HG02973 (cell line): ENCODE measurements at regions not wholly inside any gene's neighbourhood (a gene's known extent, or its start where the extent isn't known, plus 50 kb on each side); places are given as distances from the start of the nearest gene placed in this dataset.

ENCODE experiments used
- ATAC-seq: cut with Tn5 transposase; IDR thresholded peaks from one replicate; pipeline ENCODE4 v1.9.1; 2021; ENCODE audit warnings: moderate library complexity; ENCODE audit not compliant: unreplicated experiment

GRCh38 chr17:33750943-33751701, 458.0 kb upstream of the ASIC2 start:
- no peak for ATAC-seq

DNA sequence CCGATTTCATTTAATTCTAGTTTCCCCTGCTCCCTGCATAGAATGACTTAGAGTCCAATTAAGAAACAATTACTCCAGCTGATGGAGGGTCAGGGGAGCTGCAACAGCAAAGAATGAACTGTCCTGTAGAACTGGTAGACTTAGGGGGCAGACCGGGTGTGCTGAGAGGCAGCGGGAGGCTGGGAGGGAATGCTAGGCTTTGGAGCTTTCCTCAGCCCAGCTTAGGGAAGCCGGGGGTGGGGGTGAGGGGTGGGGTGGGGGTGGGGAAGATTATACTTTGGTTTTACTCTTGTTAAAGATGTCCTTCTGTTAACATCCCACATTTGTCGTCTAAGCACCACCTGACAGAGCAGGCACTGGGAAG, 458.6 kb upstream of the ASIC2 start:
- no peak for ATAC-seq

- no peak for ATAC-seq
These were observed 460.4 kb upstream of the ASIC2 start for GRCh38 chr17:33753452-33753851.

DNA sequence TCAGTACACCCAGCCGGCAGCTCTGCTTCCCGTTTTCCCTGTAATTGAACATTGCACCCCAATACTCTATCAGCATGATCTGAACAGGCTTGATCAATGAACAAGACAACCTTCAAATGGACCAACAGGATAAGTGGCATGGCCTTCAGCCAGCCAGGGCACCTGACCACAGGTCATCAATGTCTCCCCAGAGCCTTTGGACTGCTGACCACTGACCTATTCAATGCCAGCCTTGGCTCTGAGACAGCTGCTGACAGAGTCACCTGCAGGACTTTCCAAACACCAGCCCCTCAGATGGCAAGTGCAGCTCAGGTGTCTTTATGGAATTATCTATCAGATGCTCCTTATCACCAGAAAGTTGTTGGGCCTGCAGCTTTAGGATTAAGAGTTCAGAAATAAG, 462.9 kb upstream of the ASIC2 start:
- ATAC-seq, result no peak

DNA sequence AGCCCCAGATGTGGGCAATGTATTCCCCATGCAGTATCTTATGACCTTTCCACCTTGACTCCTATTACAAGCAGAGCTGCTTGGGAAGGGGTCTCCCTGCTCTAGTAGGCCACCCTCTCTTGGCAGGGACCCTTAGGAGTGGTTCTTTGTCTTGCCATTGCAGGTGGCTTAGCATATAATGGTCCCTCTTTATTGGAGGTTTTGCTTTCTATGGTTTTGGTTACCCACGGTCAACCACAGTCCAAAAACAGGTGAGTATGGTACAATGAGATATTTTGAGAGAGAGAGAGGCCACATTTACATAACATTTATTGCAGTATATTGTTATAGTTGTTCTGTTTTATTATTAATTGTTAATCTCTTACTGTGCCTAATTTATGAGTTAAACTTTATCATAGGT, 472.8 kb upstream of the ASIC2 start:
- no peak for ATAC-seq

DNA sequence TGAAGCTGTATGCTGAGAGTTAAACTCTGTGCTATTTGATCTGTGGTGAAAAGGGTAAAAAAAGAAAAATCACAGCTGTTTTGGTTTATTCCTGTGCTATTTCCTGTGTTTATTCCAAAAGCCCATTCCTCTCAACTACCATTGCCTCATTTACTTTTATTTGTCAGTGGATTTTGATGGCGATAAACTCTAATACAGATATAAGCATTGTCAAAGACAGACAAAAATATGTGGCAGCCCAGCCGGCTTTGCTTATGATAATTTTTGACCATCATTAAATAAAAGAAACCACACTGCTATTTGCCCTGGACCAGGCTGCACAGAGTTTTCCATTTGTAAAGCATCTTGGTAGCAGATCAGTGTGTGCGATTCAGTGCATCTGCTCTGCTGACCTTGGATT, 473.6 kb upstream of the ASIC2 start:
- no peak for ATAC-seq

GRCh38 chr17:33769066-33769465, 476.0 kb upstream of the ASIC2 start:
- no peak for ATAC-seq

GRCh38 chr17:33776304-33776703, 478.8 kb upstream of the CCL2 start:
- no peak for ATAC-seq

DNA sequence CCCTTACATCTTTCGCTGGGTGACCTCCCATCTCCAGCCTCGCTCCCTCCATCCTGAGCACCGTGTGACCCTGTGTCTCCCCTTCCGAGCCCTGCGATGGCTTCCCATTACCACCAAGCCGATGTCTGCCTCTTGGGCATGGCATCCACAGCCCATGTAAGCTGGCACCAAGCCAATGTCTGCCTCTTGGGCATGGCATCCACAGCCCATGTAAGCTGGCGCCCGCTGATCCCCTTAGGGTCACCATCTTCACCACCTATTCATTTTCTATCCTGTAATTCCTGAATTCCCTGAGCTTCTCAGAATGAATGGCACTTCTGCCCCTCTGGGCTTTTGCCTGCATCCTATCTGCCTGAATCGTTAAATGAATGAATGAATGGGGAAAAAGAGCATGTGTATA, 478.2 kb upstream of the CCL2 start:
- ATAC-seq, result no peak

DNA sequence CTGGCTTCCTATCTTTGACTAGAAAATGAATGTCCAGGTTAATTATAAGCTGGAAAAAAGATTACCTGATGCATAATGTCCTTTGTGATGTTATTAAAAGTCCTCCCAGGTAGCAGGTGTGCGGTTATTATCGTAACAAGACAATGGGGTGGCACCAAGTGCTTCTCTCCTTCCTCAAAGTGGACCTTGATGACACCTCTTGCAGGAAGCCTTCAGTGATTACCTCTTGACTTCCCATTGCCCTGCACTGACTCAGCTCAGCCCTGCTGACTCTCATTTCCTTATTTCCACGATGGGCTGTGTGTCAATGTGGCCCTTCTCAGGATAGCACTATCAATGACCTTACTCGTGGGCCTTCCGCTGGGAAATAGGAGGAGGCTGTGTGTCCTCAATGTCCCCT, 477.4 kb upstream of the CCL2 start:
- no peak for ATAC-seq

GRCh38 chr17:33778505-33779233, 476.4 kb upstream of the CCL2 start:
- no peak for ATAC-seq

GRCh38 chr17:33779234-33779591, 475.9 kb upstream of the CCL2 start:
- ATAC-seq, result no peak

GRCh38 chr17:33785281-33785680, 469.8 kb upstream of the CCL2 start:
- ATAC-seq, result no peak

GRCh38 chr17:33786478-33786877, 468.6 kb upstream of the CCL2 start:
- no peak for ATAC-seq

DNA sequence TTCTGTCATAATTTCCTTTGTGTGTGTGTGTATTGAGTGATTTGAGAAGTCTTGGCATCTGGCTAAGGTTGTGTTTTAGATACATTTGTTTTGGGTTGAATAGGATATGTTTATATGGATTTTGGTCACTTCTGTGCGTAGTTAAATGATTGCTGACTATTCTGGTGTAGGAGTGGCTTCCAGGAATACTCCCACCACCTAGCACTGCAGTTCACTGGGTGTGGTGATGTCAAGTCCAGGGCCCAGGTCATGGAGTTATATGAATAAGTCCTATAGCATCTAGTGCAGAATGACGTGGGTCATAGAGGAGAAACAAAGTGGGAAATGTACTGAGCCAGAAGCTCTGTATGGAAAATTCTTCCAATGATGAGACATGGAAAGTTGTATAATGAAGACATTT, 465.4 kb upstream of the CCL2 start:
- no peak for ATAC-seq

GRCh38 chr17:33797181-33797580, 457.9 kb upstream of the CCL2 start:
- ATAC-seq, result no peak

- no peak for ATAC-seq
These were observed 456.8 kb upstream of the CCL2 start for GRCh38 chr17:33798308-33798707.

GRCh38 chr17:33802349-33803198, 452.5 kb upstream of the CCL2 start:
- no peak for ATAC-seq

DNA sequence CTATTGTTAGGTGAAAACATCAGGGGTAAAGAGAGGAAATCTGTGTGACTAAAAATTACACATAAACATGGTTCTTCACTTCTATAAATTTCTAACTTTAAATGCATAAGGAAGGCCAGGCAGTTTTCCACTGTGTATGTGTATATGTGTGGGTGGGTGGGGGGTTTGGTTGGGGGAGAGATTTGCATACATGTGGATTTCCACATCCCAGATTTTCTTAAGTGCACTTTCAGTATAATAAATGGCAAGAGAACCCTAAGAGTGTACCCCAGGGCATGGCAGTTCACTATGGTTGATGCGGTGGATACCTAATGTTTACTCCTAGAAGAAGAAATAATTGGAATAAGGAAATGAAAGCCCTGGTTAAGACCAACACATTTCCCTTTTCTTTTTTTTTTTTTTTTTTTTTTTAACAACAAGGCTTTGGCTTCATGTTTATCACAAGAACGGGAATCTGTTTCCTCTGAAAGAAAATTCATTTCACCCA, 451.8 kb upstream of the CCL2 start:
- ATAC-seq, result no peak

- ATAC-seq, result no peak
These were observed 451.4 kb upstream of the CCL2 start for GRCh38 chr17:33803686-33804085.

DNA sequence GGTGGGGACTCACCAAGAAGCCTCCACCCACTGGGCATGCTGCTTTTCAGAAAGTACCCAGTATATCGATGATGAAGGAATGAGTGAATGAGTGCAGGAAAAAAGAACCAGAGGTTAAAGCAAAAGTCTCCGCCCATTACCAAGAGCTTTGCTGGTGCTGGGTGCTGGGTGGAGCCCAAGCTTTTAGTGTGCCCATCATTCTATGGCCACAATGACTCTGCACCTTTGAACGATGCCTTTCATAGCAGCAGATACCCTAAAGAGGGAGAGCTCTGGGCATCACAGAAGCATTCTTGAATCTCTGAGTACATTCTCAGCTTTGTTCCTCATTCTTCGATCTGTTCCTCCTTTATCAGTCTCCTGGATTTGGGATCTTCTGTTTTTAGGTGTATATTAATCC, 450.7 kb upstream of the CCL2 start:
- no peak for ATAC-seq

GRCh38 chr17:33806631-33807030, 448.5 kb upstream of the CCL2 start:
- ATAC-seq, result no peak
